Right lobe of liver (tissue), 6 donors: ENCODE measurements at regions not wholly inside any gene's neighbourhood (a gene's known extent, or its start where the extent isn't known, plus 50 kb on each side); places are given as distances from the start of the nearest gene placed in this dataset.

ENCODE experiments used
- ATAC-seq, 4 donors: fragments of 200-7000 bp; cut with Tn5 transposase; one replicate each; pipeline ENCODE4 v1.9.1; 2020; ENCODE audit warnings: mild to moderate bottlenecking in 4 of 4, moderate library complexity in 4 of 4
- DNase-seq, 3 donors: peaks; one replicate each; pipeline ENCODE4 v3.0.0-alpha.2; 2020
- H3K27ac ChIP-seq, 3 donors: fragments of 200-600 bp; one replicate each; pipeline ENCODE4 v1.8.0; 2022
- H3K27me3 ChIP-seq, 2 donors: fragments of 200-600 bp; one replicate each; pipeline ENCODE4 v1.8.0; 2022
- H3K36me3 ChIP-seq, 4 donors: fragments of 200-600 bp; sonication (generic) in 1 of 4; one replicate each; pipeline versions ENCODE4 v1.5.1 to v1.8.0; 2017 to 2022; ENCODE audit warnings: control low read depth in 1 of 4
- H3K4me1 ChIP-seq, 4 donors: fragments of 200-600 bp; sonication (generic) in 1 of 4; one replicate each; pipeline versions ENCODE4 v1.5.1 to v1.8.0; 2017 to 2022; ENCODE audit warnings: control low read depth in 1 of 4
- H3K4me3 ChIP-seq, 3 donors: fragments of 200-600 bp; one replicate each; pipeline ENCODE4 v1.8.0; 2022
- H3K9me3 ChIP-seq, 4 donors: fragments of 200-600 bp; sonication (generic) in 1 of 4; one replicate each; pipeline versions ENCODE4 v1.5.1 to v1.8.0; 2017 to 2022; ENCODE audit warnings: control low read depth in 1 of 4
- POLR2A ChIP-seq: fragments of 450-650 bp; IDR thresholded peaks from one replicate; pipeline ENCODE4 v1.6.1; 2017; ENCODE audit warnings: antibody characterized with exemption, mild to moderate bottlenecking
- WGBS: methylation state at CpG from one replicate; pipeline ENCODE4 v1.1.6; 2018; ENCODE audit warnings: low coverage, low lambda C conversion rate; ENCODE audit not compliant: insufficient coverage; ENCODE audit errors: missing lambda C conversion rate; 5-methylcytosine and 5-hydroxymethylcytosine counted together
- intact Hi-C, 2 donors: fragments of 100-400 bp; cut with DNase I; formaldehyde crosslinking; loops; one replicate each; pipeline versions ENCODE4 v1.11.2 to v1.14.1; 2022
- TF ChIP-seq, protein P1 (sequence below), 4 donors: fragments of 200-600 bp in 3 of 4; fragments of 450-650 bp in 1 of 4; IDR thresholded peaks; one replicate each; pipeline versions ENCODE4 v1.5.1 to v1.8.0; 2016 to 2022; ENCODE audit warnings: antibody characterized with exemption in 4 of 4, mild to moderate bottlenecking in 2 of 4
- donor health status: DM: no; HTN: yes; CAD: no.
- donor health status: DM: no; HTN: no; CAD: no.
- donor health status: DM: no; HTN: no; CAD: no.
- donor health status: DM: no; HTN: yes; CAD: no.
- donor health status: DM: no; HTN: yes; CAD: no.

DNA sequence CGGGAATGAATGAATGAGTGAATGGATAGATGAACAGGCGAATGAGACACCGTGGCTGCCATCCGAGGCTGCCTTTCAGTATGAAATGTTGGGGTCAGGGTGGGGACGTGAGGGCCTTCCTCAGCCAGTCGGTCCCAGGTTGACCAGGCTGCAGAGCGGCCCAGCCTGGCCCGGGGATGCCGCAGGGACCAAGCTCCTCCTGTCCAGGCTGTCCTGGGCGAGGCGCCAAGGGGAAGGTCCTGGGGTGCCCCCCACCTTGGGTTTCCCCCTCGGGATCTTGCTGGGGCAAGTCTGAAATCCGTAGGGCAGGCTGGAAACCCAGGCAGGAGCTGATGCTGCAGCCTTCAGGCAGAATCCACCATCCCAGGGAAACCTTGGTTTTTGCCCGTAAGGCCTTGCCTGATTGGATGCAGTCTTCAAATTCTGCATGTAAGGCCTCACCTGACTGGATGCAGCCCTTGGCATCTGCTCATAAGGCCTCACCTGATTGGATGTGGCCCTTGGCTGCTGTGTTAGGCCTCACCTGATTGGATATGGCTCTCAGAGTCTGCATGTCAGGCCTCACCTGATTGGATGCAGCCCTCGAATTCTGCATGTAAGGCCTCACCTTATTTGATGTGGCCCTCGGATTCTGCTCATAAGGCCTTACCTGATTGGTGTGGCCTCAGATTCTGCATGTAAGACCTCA, 61.7 kb upstream of the ZNF469 start:
- WGBS = 80% methylated on average over 1 of the region's 16 CpGs
- no peaks in the 10 kb centered on the region for H3K27me3 ChIP-seq
- H3K4me1 ChIP-seq = no peaks in the 10 kb centered on the region
- H3K27ac ChIP-seq = no peak overlapping the region
- no peaks in the 10 kb centered on the region for H3K9me3 ChIP-seq
- TF ChIP-seq, protein P1, sequence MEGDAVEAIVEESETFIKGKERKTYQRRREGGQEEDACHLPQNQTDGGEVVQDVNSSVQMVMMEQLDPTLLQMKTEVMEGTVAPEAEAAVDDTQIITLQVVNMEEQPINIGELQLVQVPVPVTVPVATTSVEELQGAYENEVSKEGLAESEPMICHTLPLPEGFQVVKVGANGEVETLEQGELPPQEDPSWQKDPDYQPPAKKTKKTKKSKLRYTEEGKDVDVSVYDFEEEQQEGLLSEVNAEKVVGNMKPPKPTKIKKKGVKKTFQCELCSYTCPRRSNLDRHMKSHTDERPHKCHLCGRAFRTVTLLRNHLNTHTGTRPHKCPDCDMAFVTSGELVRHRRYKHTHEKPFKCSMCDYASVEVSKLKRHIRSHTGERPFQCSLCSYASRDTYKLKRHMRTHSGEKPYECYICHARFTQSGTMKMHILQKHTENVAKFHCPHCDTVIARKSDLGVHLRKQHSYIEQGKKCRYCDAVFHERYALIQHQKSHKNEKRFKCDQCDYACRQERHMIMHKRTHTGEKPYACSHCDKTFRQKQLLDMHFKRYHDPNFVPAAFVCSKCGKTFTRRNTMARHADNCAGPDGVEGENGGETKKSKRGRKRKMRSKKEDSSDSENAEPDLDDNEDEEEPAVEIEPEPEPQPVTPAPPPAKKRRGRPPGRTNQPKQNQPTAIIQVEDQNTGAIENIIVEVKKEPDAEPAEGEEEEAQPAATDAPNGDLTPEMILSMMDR (IDR thresholded peaks at IDR 0.05) = no peak
- no peak for TF ChIP-seq POLR2A
- DNase-seq (no peak), ATAC-seq (no peak)
- no peak overlapping the region for H3K4me3 ChIP-seq
- no peaks in the 10 kb centered on the region for H3K36me3 ChIP-seq
- intact Hi-C loops = no loop called here

DNA sequence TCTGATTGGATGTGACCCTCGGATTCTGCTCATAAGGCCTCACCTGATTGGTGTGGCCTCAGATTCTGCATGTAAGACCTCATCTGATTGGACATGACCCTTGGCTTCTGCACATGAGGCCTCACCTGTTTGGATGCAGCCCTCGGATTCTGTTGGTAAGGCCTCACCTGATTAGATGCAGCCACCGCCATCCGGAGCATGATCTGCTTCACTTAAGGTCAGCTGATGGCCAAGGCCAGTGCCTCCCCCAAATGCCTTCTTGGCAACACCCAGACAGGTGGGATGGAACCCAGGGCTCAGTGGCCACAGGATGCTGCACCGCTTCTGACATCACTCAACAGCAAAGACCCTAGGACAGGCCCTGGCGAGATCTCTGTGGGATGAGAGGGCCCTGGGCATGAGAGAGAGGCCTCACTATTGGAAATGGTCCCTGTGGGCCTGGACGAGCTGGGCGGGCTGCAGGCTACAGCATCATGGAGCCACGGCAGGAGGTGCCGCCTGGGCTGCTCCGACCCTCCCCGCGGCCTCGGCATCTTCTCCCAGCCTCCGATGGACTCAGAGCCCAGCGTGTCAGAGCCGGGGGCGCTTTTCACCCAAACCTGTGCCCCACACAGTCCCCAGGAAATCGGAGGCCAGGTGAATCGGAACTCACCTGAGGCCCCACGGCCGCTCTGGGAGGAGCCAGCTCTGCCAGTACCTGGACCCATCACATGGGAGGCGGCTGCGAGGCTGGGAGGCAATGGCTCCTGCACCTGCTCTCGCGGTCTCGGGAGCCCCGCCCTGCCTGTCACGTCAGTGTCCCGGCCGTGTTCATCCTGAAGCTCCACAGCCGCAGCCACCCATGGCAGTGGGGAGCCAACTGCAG, 60.9 kb upstream of the ZNF469 start:
- WGBS = 100% methylated on average over 1 of the region's 32 CpGs
- DNase-seq (no peak), ATAC-seq (no peak)
- H3K27me3 ChIP-seq = no peaks in the 10 kb centered on the region
- H3K36me3 ChIP-seq = no peaks in the 10 kb centered on the region
- H3K27ac ChIP-seq = no peak overlapping the region
- no peaks in the 10 kb centered on the region for H3K9me3 ChIP-seq
- H3K4me1 ChIP-seq = no peaks in the 10 kb centered on the region
- intact Hi-C loops = no loop called here
- H3K4me3 ChIP-seq = no peak overlapping the region
- TF ChIP-seq, protein P1 (IDR thresholded peaks at IDR 0.05) = no peak
- no peak for TF ChIP-seq POLR2A

DNA sequence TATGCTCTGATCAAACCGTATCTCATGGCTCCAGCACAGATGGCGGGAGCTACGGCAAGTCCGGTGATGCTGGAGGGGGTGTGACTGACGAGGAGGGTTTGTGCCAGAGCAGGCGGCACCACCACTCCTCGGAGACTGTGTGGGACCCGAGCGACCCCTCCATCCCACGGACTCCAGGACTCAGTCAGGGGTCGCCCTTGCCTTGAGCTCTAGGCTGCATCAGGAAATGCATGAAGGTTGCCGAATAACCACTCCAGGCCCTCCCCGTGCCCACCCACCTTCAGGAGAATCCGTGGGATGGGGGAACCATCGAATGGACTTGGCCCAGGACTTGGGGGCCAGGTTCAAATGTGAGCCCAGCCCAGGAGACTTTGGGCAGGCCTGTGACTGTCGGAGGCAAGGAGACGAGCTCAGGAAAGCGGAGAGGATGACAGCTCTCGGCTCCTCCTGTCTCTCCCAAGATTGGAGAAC, 60.2 kb upstream of the ZNF469 start:
- Histone ChIP-seq H3K27ac (no peak overlapping the region), H3K36me3 (no peaks in the 10 kb centered on the region), H3K4me3 (no peak overlapping the region), H3K9me3 (no peaks in the 10 kb centered on the region), H3K4me1 (no peaks in the 10 kb centered on the region), H3K27me3 (no peaks in the 10 kb centered on the region)
- DNase-seq = no peak
- intact Hi-C loops = no loop called here
- WGBS = 94% methylated on average over 8 of the region's 19 CpGs
- no peak for ATAC-seq
- TF ChIP-seq, protein P1 (IDR thresholded peaks at IDR 0.05) = no peak
- TF ChIP-seq POLR2A = no peak

DNA sequence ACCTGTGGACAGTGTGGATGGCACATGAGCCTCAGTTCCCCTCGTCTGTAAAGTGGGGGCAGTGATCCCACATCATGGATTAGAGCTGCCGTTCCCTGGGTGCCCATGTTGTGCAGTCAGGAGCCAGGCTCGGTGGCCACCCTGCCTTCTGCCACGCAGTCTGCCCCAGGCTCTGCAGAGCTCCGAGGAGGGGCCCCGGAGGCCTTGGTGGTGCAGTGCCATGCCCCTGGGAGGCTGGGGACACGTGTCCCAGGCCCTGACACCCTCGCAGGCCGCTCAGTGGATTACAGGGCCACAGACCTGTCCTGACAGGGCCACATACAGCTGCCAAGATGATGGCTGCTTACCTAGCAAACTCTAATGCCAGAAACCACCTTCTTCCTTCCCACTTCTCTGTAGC, 59.7 kb upstream of the ZNF469 start:
- no peak for ATAC-seq

More for the DNA sequence above, 59.7 kb upstream of the ZNF469 start:
- no peak for DNase-seq
- no CpG with 5 or more reads among the region's 9 CpGs for WGBS
- intact Hi-C loops = no loop called here
- H3K27me3 ChIP-seq = no peaks in the 10 kb centered on the region
- TF ChIP-seq POLR2A = no peak
- TF ChIP-seq, protein P1 (IDR thresholded peaks at IDR 0.05) = no peak
- H3K27ac ChIP-seq = no peak overlapping the region
- no peaks in the 10 kb centered on the region for H3K36me3 ChIP-seq
- no peaks in the 10 kb centered on the region for H3K4me1 ChIP-seq
- H3K9me3 ChIP-seq = no peaks in the 10 kb centered on the region
- H3K4me3 ChIP-seq = no peak overlapping the region
